Thoracic aorta (tissue), 2 donors: ENCODE measurements at regions not wholly inside any gene's neighbourhood (a gene's known extent, or its start where the extent isn't known, plus 50 kb on each side); places are given as distances from the start of the nearest gene placed in this dataset.

Experiments
- ATAC-seq: fragments of 150-250 bp; one replicate; pipeline ENCODE4 v1.8.0; 2017; ENCODE audit warnings: low read depth; ENCODE audit not compliant: insufficient number of reproducible peaks, low FRiP score
- DNase-seq: peaks from one replicate; pipeline ENCODE4 v3.0.0-alpha.2; 2020; ENCODE audit warnings: low spot score
- H3K27ac ChIP-seq, 2 donors: fragments of 200-600 bp; sonication (generic); 1 replicate in 1 of 2; 2 replicates in 1 of 2; pipeline ENCODE4 v1.5.1; 2016; ENCODE audit warnings: mild to moderate bottlenecking in 2 of 2, moderate library complexity in 2 of 2
- H3K27me3 ChIP-seq: fragments of 200-600 bp; sonication (generic); replicated peaks from 2 replicates; pipeline ENCODE4 v1.6.0; 2016; ENCODE audit warnings: mild to moderate bottlenecking; ENCODE audit not compliant: insufficient read depth
- H3K36me3 ChIP-seq: fragments of 200-600 bp; sonication (generic); one replicate; pipeline ENCODE4 v1.5.1; 2016
- H3K4me1 ChIP-seq, 2 donors: fragments of 200-600 bp; sonication (generic); 1 replicate in 1 of 2; 2 replicates in 1 of 2; pipeline versions ENCODE4 v1.5.1 to v1.6.0; 2016; ENCODE audit warnings: low read depth in 2 of 2, mild to moderate bottlenecking in 1 of 2; ENCODE audit not compliant: control insufficient read depth in 1 of 2
- H3K4me3 ChIP-seq: fragments of 200-600 bp; sonication (generic); 2 replicates; pipeline ENCODE4 v1.5.1; 2016; ENCODE audit warnings: mild to moderate bottlenecking
- H3K9me3 ChIP-seq: fragments of 200-600 bp; sonication (generic); 2 replicates; pipeline ENCODE4 v1.5.1; 2016
- CTCF ChIP-seq: fragments of 200-600 bp; sonication (generic); IDR thresholded peaks from one replicate; pipeline ENCODE4 v1.5.1; 2019; ENCODE audit warnings: antibody characterized with exemption

GRCh38 chr14:22190411-22191191 is 398.4 kb downstream of the DAD1 start:
- H3K4me3 ChIP-seq, result no peak overlapping the region
- TF ChIP-seq CTCF, result no peak
- DNase-seq, result no peak
- H3K36me3 ChIP-seq, result no peaks in the 10 kb centered on the region
- no peaks in the 10 kb centered on the region for H3K27me3 ChIP-seq
- no peaks in the 10 kb centered on the region for H3K4me1 ChIP-seq
- no peak for ATAC-seq
- no peaks in the 10 kb centered on the region for H3K9me3 ChIP-seq
- H3K27ac ChIP-seq, result no peak overlapping the region

- H3K4me1 ChIP-seq, result no peaks in the 10 kb centered on the region
- H3K4me3 ChIP-seq, result no peak overlapping the region
- ATAC-seq (no peak), DNase-seq (no peak)
- no peaks in the 10 kb centered on the region for H3K36me3 ChIP-seq
- no peak overlapping the region for H3K27ac ChIP-seq
- H3K27me3 ChIP-seq, result no peaks in the 10 kb centered on the region
- TF ChIP-seq CTCF, result no peak
- no peaks in the 10 kb centered on the region for H3K9me3 ChIP-seq
These were observed 399.1 kb downstream of the DAD1 start for GRCh38 chr14:22189881-22190280.

GRCh38 chr14:22188318-22188717 is 400.7 kb downstream of the DAD1 start:
- H3K27ac ChIP-seq, result no peak overlapping the region
- H3K4me1 ChIP-seq, result no peaks in the 10 kb centered on the region
- no peaks in the 10 kb centered on the region for H3K36me3 ChIP-seq
- H3K4me3 ChIP-seq, result no peak overlapping the region
- DNase-seq, result no peak
- no peak for TF ChIP-seq CTCF
- ATAC-seq, result no peak
- no peaks in the 10 kb centered on the region for H3K27me3 ChIP-seq
- H3K9me3 ChIP-seq, result no peaks in the 10 kb centered on the region

- ATAC-seq, result no peak
- no peak for TF ChIP-seq CTCF
These were observed 403.2 kb downstream of the DAD1 start for GRCh38 chr14:22185789-22186188.

DNA sequence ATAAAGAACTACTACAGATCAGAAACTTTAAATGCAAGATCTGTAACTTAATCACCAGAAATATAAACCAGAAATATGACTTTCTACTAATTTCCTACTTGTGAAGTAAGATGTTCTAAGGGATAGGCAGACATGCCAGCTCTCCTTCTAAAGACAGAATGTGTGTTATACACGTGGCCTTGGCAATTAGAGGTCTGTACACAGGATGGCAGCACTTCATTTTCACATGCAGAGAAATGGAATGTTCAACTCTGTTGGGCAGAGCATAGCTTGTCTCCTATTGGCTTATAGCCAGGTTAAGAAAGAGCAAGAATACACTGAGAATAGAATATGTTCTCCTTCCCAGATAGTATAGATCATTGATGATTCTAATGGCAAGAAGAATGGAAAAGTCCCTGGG is 403.8 kb downstream of the DAD1 start:
- Histone ChIP-seq H3K36me3 (no peaks in the 10 kb centered on the region), H3K9me3 (no peaks in the 10 kb centered on the region), H3K27ac (no peak overlapping the region), H3K4me3 (no peak overlapping the region), H3K4me1 (no peaks in the 10 kb centered on the region), H3K27me3 (no peaks in the 10 kb centered on the region)
- ATAC-seq (no peak), DNase-seq (no peak)
- TF ChIP-seq CTCF, result no peak

More at GRCh38 chr14:22185789-22186188, 403.2 kb downstream of the DAD1 start:
- no peaks in the 10 kb centered on the region for H3K4me1 ChIP-seq
- H3K4me3 ChIP-seq, result no peak overlapping the region
- no peak for DNase-seq
- no peak overlapping the region for H3K27ac ChIP-seq
- H3K9me3 ChIP-seq, result no peaks in the 10 kb centered on the region
- no peaks in the 10 kb centered on the region for H3K36me3 ChIP-seq
- no peaks in the 10 kb centered on the region for H3K27me3 ChIP-seq
